IPS-20b (cell line): ENCODE measurements at regions not wholly inside any gene's neighbourhood (a gene's known extent, or its start where the extent isn't known, plus 50 kb on each side); places are given as distances from the start of the nearest gene placed in this dataset.
"Not testable (repeated sequence)": the region's sequence is repeated elsewhere in the genome, so short reads cannot be mapped to it uniquely, and the experiment has no call there.

Source experiments
- H3K27ac ChIP-seq: one replicate; pipeline ENCODE4 v1.5.1; 2013; ENCODE audit warnings: low read length
- H3K27me3 ChIP-seq: 2 replicates; pipeline ENCODE4 v1.6.1; 2013; ENCODE audit warnings: mild to moderate bottlenecking, low read length, inconsistent platforms; ENCODE audit not compliant: insufficient read depth
- H3K36me3 ChIP-seq: 2 replicates; pipeline ENCODE4 v1.6.1; 2013; ENCODE audit warnings: low read depth, mild to moderate bottlenecking, inconsistent platforms, low read length, moderate library complexity; ENCODE audit not compliant: insufficient read depth
- H3K4me1 ChIP-seq: 2 replicates; pipeline ENCODE4 v1.6.1; 2013; ENCODE audit warnings: mild to moderate bottlenecking, control low read depth, inconsistent platforms, low read length, moderate library complexity; ENCODE audit not compliant: insufficient read depth
- H3K4me3 ChIP-seq: 2 replicates; pipeline ENCODE4 v1.5.1; 2013; ENCODE audit warnings: mild to moderate bottlenecking, low read length, inconsistent platforms
- H3K9ac ChIP-seq: 2 replicates; pipeline ENCODE4 v1.6.1; 2013; ENCODE audit warnings: low read depth, mild to moderate bottlenecking, inconsistent platforms, low read length, moderate library complexity
- H3K9me3 ChIP-seq: 2 replicates; pipeline ENCODE4 v1.6.1; 2013; ENCODE audit warnings: mild to moderate bottlenecking, low read depth, low read length, inconsistent platforms; ENCODE audit not compliant: insufficient read depth

DNA sequence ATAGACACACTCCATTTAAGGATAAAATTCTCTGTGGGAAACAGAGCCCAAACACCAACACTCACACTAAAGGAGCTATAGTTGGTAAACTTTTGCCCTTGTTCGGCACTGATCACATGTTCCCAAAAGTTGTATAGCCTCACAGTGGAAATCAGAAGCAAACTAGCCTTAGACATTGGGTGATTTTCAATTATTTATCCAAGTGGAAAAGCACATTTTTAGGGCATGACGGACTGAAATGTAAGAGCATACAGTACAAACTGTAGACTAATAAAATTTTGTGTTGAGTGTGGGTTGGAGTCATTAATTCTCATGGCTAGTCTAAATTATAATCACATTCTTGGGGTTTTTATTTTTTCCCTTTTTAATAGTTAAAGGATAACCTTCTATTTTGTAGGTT lies 202.4 kb downstream of the MOXD1 start:
- Histone ChIP-seq H3K9ac (no peak overlapping the region), H3K27ac (no peak overlapping the region), H3K9me3 (no peaks in the 10 kb centered on the region), H3K4me3 (no peak overlapping the region), H3K27me3 (no peaks in the 10 kb centered on the region), H3K36me3 (no peaks in the 10 kb centered on the region), H3K4me1 (no peaks in the 10 kb centered on the region)

DNA sequence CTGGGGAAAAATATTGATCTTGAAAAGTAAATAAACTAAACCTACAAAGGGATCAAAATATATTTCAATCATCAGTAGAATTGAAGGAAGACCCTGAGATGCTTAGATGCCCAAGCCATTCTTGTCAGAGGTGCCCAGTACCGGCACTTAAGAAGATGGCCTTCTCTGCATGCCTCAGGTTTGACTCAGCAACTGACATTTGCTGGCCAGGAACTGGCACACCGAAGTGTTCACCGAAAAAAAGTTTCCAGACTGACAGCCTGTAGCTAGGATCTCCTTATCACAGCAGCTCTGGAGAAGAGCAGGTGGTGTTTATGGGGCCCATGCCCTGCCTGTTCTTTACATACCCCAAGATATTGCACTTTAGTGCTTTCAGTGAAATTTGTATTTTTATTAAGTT lies 203.2 kb downstream of the MOXD1 start:
- no peaks in the 10 kb centered on the region for H3K9me3 ChIP-seq
- H3K4me3 ChIP-seq, result no peak overlapping the region
- no peak overlapping the region for H3K27ac ChIP-seq
- H3K27me3 ChIP-seq, result no peaks in the 10 kb centered on the region
- H3K36me3 ChIP-seq, result no peaks in the 10 kb centered on the region
- H3K9ac ChIP-seq, result no peak overlapping the region
- H3K4me1 ChIP-seq, result no peaks in the 10 kb centered on the region

DNA sequence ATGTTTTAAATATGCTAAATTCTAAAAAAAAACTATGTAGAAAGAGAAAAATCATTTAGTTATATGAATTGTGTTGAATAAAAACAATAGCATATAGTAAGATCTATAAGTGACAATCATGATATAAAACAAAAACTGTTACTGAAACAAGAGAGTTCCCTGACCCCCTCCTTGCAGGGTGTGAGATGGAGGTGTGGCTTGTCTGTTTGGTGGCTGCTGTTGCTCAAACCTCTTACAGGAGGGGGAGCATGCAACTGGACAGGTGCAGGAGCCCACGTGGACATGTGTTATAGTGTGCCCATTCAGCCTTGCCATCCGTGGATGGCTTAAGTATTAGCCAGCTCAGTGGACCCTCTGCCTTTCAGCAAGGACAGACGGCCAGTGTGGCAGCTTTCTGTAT lies 206.7 kb downstream of the MOXD1 start:
- Histone ChIP-seq H3K4me1 (0 out of 2 replicates have a peak, but pooled peaks cover 5% of the 10 kb centered on the region), H3K9ac (no peak overlapping the region), H3K36me3 (no peaks in the 10 kb centered on the region), H3K4me3 (no peak overlapping the region), H3K27ac (no peak overlapping the region), H3K9me3 (no peaks in the 10 kb centered on the region), H3K27me3 (no peaks in the 10 kb centered on the region)

DNA sequence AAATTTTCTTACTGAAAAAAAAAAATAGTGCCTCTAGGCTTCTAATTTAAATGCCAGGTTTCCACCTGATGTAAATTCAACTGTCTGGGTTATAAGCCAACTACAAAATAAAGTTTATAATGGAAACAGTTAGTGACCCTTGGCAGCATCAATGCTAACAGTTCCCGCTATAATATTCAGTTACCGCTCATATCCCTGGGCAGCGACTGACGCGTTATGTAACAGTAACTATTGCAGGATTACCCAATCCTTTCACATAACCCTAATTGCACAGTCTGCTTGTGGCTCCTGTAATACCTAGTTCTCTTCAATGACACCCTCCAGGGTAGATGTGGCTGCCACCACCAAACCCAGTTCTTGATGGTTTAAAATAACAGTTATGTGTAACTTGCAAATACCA lies 208.6 kb downstream of the MOXD1 start:
- H3K27ac ChIP-seq, result no peak overlapping the region
- H3K9me3 ChIP-seq, result no peaks in the 10 kb centered on the region

DNA sequence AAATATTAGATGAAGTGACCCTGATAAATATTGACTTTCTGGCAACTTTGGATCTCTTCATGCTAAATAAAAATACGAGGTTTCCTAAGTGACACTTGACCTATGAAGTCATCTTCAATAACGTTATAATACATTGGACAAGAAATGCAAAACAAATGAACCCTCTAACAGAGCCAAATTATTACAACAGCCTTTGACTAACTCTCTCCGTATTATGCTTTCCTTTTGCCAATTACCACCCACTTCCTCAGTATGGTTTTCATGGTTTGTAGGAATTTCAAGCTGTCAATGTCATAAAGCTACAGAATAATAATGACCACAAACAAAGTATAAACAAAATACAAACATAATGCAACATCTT lies 210.5 kb downstream of the MOXD1 start:
- Histone ChIP-seq H3K4me3 (no peak overlapping the region), H3K9me3 (no peaks in the 10 kb centered on the region), H3K27ac (no peak overlapping the region), H3K36me3 (no peaks in the 10 kb centered on the region), H3K9ac (no peak overlapping the region), H3K27me3 (no peaks in the 10 kb centered on the region), H3K4me1 (0 out of 2 replicates have a peak, but pooled peaks cover 5% of the 10 kb centered on the region)

More for the DNA sequence above, 208.6 kb downstream of the MOXD1 start:
- H3K36me3 ChIP-seq, result no peaks in the 10 kb centered on the region
- H3K4me3 ChIP-seq, result no peak overlapping the region
- 0 out of 2 replicates have a peak, but pooled peaks cover 5% of the 10 kb centered on the region for H3K4me1 ChIP-seq
- H3K27me3 ChIP-seq, result no peaks in the 10 kb centered on the region
- no peak overlapping the region for H3K9ac ChIP-seq

DNA sequence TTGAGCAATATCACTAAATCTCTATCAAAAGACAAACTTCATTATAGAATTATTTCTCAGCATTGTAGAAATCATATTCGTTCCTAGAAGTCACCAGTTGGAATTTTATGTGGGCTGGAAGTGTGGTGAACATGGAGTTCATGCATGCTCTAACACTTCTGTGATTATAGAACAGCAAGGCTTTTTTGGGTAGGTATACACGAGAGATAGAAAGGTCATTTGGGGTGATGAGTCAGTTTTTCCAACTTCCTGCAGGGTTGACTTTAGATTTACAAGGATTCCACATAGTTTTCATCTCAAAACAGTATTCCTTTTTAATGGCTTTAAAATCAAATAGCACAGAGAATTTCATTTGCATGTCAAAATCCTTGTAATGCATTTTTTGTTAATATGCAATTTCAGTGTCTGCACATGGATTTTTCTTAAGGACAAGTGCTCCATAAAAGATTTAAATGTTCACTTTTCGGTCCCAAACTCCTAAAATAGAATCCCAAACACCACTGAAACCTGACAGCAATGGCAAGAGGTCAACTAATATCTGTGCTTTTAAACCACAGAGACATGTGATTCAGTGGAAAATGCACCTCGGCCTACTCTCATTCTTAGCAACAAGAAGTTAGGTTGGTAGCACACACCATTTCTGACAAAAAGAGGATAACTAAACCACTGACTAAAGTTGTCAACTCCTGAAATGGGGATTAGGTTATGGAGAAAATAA lies 211.0 kb downstream of the MOXD1 start:
- Histone ChIP-seq H3K27me3 (no peaks in the 10 kb centered on the region), H3K4me1 (0 out of 2 replicates have a peak, but pooled peaks cover 5% of the 10 kb centered on the region), H3K4me3 (no peak overlapping the region), H3K9me3 (no peaks in the 10 kb centered on the region), H3K36me3 (no peaks in the 10 kb centered on the region), H3K9ac (no peak overlapping the region), H3K27ac (no peak overlapping the region)

DNA sequence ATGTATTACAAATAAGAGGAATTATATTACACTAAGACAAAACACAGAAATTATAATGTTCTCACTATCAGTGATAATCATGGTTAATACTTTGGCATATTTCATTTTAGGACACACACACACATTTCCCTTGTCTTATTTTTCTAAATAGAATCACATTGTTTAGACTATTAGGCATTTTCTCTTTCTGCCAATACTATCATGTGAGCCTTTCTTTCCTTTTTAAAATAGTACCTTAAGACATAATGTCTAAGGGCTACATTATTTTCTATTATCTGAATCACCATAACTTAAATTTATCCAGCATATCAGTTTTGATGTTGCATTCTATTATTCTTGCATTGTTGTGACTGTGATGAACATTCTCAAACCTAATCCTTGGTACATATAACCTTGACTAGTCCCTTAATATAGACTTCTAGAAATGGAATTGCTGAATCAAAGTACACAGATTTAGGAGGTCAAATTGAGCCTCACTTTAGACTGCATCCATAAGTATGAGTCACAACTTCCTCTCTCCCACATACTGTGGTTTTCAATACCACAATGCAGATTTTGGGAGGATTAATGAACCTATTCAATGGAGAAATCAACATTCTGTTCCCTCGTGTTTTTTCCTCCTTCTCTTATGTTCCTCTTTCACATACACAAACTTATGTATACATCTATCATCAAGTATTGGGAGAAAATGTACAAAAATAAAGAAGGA lies 212.6 kb downstream of the MOXD1 start:
- Histone ChIP-seq H3K4me3 (no peak overlapping the region), H3K9ac (no peak overlapping the region), H3K36me3 (no peaks in the 10 kb centered on the region), H3K27ac (no peak overlapping the region), H3K27me3 (no peaks in the 10 kb centered on the region), H3K4me1 (0 out of 2 replicates have a peak, but pooled peaks cover 5% of the 10 kb centered on the region), H3K9me3 (no peaks in the 10 kb centered on the region)

DNA sequence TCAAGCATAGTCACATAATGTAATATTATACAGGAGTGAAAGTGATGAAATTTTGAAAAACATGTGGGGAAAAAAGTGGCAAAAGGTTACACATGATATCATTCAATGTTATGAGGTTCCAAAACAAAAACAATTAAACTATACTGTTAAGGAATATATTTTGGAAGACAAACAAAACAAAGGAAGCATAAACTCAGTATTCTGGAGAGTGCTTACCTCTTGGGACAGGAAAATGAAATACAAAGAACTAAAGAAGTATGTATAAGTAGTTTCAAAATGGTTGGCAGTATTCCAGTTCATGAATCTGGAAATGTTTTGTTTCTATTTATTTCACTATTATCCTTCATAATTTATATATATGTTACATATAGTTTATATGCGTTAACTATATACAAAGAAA lies 213.5 kb downstream of the MOXD1 start:
- 0 out of 2 replicates have a peak, but pooled peaks cover 5% of the 10 kb centered on the region for H3K4me1 ChIP-seq
- no peak overlapping the region for H3K9ac ChIP-seq
- no peaks in the 10 kb centered on the region for H3K36me3 ChIP-seq
- no peaks in the 10 kb centered on the region for H3K9me3 ChIP-seq
- no peaks in the 10 kb centered on the region for H3K27me3 ChIP-seq
- H3K4me3 ChIP-seq, result no peak overlapping the region
- H3K27ac ChIP-seq, result no peak overlapping the region

DNA sequence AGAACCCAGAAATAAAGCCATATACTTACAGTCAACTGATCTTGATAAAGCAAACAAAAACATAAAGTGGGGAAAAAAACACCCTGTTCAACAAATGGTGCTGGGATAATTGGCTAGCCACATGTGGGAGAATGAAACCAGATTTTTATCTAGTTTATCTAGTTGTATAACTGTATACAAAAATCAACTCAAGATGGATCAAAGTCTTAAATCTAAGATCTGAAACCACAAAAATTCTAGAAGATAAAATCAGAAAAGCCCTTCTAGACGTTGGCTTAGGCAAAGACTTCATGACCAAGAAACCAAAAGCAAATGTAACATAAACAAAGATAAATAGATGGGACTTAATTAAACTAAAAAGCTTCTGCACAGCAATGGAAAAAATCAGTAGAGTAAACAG lies 216.3 kb downstream of the MOXD1 start:
- not testable (repeated sequence) for H3K4me3 ChIP-seq

DNA sequence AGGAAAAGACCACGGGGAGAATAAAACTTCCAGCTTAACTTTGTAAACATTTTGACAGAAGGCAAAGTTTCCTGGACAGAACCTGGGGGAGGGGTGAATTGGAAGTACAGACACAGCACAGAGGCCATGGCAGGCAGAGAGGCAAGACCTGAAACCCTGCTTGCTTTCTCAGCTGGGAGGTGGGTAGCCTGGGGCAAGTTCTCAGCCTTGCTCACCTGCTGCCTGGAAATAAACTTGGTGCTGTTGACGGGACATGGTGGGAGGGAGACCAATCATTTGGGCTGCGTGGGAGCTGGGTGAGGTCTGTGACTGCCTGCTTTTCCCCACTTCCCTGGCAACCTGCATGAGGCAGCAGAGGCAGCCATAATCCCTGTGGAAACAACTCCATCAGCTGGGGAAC lies 221.3 kb downstream of the MOXD1 start:
- H3K9ac ChIP-seq, result no peak overlapping the region
- H3K9me3 ChIP-seq, result peaks cover 33% of the 10 kb centered on the region
- H3K27me3 ChIP-seq, result no peaks in the 10 kb centered on the region
- H3K4me1 ChIP-seq, result no peaks in the 10 kb centered on the region
- no peak overlapping the region for H3K4me3 ChIP-seq
- H3K36me3 ChIP-seq, result no peaks in the 10 kb centered on the region
- H3K27ac ChIP-seq, result no peak overlapping the region

More for the DNA sequence above, 216.3 kb downstream of the MOXD1 start:
- not testable (repeated sequence) for H3K36me3 ChIP-seq, H3K27ac ChIP-seq, H3K9me3 ChIP-seq, H3K9ac ChIP-seq, H3K27me3 ChIP-seq, H3K4me1 ChIP-seq

DNA sequence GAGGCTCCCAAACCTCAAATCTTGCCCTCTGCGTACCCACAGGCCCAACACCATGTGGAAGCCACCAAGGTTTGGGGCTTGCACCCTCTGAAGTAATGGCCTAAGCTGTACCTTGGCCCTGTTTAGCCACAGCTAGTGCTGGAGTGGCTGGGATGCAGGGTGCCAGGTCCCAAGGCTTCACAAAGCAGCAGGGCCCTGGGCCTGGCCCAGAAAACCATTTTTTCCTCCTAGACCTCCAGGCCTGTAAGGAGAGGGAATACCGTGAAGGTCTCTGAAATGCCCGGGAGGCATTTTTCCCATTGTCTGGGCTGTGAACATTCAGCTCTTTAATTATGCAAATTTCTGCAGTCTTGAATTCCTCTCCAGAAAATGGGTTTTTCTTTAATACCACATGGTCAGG lies 223.7 kb upstream of the CCN2 start:
- Histone ChIP-seq H3K27me3 (no peaks in the 10 kb centered on the region), H3K4me3 (no peak overlapping the region), H3K36me3 (no peaks in the 10 kb centered on the region)

DNA sequence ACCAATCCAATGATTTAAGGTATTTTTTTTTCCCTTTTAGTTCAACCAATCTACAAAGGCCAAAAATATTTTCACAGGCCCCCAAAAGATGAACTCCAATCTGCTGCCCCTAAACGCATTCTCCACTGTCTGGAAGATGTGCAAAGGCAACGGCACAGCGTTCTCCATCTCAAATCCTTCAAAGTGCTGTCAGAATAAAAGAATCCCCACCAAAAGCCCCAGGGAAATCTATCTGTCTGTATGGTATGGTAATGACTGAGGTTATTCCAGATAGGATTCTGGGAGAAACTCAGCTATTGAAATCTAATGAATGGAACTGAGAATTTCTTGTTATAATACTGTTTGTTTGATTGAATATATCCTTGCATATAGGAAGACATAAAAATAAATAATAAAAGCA lies 217.8 kb upstream of the CCN2 start:
- Histone ChIP-seq H3K9ac (no peak overlapping the region; the same call in 1 of the 2 replicates), H3K36me3 (no peaks in the 10 kb centered on the region), H3K4me1 (peaks cover 7% of the 10 kb centered on the region; the same call in 1 of the 2 replicates), H3K9me3 (0 out of 2 replicates have a peak, but pooled peaks cover under 1% of the 10 kb centered on the region), H3K27ac (no peak overlapping the region), H3K4me3 (no peak overlapping the region), H3K27me3 (no peaks in the 10 kb centered on the region)

More for the DNA sequence above, 223.7 kb upstream of the CCN2 start:
- H3K27ac ChIP-seq, result no peak overlapping the region
- no peak overlapping the region for H3K9ac ChIP-seq
- no peaks in the 10 kb centered on the region for H3K4me1 ChIP-seq
- peaks cover 38% of the 10 kb centered on the region for H3K9me3 ChIP-seq
